ENCODE measurements at regions not wholly inside any gene's neighbourhood (a gene's known extent, or its start where the extent isn't known, plus 50 kb on each side); places are given as distances from the start of the nearest gene placed in this dataset.

GRCh38 chr1:106962591-106962990, 93.9 kb upstream of the PRMT6 start:
- TF ChIP-seq EZH2phosphoT487 (IDR thresholded peaks at IDR 0.05; ENCODE audit: borderline replicate concordance, low read depth, low read length) (no peak), CTCF (conservative IDR thresholded peaks at IDR 0.05; ENCODE audit: low read length) (no peak)

Data from OCI-LY7 (cell line).